ENCODE measurements at regions not wholly inside any gene's neighbourhood (a gene's known extent, or its start where the extent isn't known, plus 50 kb on each side); places are given as distances from the start of the nearest gene placed in this dataset.

DNA sequence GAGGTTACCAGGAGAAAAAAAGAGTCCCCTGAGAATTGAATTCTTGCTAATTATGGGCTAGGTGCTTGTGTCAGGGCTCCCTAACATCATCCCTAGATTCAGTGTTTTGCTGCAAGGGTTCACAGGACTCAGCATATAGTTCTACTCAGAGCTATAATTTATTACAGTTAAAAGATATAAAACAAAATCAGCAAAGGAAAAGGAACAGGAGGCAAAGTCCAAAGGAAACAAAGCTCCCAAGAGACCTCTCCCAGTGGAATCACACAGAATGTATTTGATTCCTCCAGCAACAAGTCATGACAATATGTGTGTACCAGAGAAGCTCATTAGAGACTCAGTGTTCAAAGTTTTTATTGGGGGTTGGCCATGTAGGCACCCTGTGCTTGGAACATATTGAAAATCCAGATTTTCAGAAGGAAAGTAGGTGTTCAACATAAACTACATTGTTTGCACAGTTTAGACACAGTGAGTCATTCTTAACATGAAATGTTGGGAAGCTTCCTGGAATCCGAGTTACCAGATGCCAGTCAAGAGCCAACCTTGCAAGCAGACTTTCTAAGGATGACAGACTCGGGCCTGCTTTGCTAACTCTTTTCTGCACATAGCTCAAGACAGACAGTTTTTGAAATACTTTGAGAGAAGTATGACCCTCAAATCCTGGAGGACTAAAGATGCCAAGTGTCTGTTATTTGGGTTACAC is 311.3 kb upstream of the EMCN start:
- Mint-ChIP-seq H3K36me3 (peaks cover 0 to 6% of the 10 kb centered on the region in 2 donors), H3K27ac (no peak overlapping the region), H3K9me3 (peaks cover 5 to 17% of the 10 kb centered on the region in 2 donors)
- DNase-seq (ENCODE audit: low spot score in 2 of 2), result no peak
- ATAC-seq, result no peak

DNA sequence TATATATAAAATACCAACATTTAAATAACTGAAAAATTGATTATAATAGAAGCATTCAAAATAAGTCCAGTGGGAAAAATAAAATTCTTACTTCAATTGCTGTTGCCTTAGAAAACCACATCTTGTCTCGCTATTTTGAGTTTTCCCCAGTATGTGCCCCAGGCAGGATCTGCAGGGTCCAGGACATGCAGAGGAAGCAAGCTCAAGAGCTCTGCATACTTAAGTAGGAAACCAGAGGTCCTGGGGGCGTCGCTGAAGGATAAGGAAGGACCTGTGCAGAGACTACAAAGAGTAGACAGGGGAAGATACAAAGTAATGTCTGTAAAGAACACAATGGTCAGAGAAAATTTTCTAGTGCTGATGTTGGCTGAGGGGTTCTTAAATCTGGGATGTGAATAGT is 310.5 kb upstream of the EMCN start:
- DNase-seq (ENCODE audit: low spot score in 2 of 2) (no peak), ATAC-seq (no peak)
- Mint-ChIP-seq H3K36me3 (peaks cover 0 to 6% of the 10 kb centered on the region in 2 donors), H3K9me3 (peaks cover 5 to 17% of the 10 kb centered on the region in 2 donors), H3K27ac (no peak overlapping the region)

DNA sequence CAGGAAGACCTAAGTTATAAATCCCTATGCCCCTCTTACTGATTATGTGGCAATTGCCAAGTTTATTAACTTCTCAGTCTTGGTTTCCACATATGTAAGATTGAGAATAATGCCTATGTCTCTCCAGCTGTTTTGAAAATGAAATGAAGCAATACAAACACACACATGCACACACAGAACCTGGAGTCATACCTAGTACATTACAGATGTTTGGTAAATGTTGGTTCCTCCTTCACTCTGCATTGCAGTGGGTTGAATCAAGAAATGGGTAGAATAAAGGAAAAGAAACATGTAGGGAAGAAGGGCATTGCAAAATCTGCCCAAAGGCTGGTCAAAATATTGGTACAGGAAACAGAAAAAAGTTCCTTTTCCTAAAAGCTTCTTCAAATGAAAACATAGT is 309.9 kb upstream of the EMCN start:
- Mint-ChIP-seq H3K9me3 (peaks cover 5 to 17% of the 10 kb centered on the region in 2 donors), H3K27ac (no peak overlapping the region), H3K36me3 (peaks cover 0 to 6% of the 10 kb centered on the region in 2 donors)
- ATAC-seq, result no peak
- no peak for DNase-seq (ENCODE audit: low spot score in 2 of 2)

DNA sequence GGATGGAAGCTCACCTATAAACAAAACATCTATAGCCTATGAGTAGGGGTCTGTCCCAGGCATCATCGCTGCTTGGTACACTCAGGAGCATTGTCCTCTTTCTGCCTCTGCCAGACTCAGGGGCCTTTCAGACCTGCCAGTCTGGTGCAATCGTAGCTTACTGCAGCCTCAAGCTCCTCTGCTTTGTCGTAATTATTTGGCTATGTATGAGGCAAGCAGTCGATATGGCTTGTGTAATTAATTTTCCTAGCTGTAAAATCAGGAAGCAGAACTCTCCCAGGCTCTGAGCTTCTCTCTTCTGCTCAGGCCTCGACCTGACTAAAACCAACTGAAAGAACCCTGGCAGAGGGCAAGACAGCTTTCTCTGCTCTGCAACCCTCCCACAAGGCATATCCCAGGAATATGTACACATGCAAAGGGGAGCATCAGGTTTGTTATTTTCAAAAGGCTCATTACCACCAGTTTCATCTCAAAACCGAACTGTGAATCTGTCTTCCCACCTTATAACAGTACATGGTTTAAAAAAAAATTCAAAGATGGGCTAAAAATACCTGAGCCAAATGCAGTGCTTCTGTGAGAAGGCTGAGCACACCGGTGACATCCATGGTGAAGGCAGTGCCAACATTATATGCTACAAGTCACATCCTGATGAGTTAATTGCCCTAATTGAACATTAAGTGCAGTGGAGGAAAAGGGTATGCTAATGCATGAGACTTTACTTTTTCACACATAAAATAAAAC is 309.2 kb upstream of the EMCN start:
- Mint-ChIP-seq H3K36me3 (peaks cover 0 to 6% of the 10 kb centered on the region in 2 donors), H3K27ac (no peak overlapping the region), H3K9me3 (peaks cover 5 to 17% of the 10 kb centered on the region in 2 donors)
- DNase-seq (ENCODE audit: low spot score in 2 of 2), result no peak
- ATAC-seq, result no peak

DNA sequence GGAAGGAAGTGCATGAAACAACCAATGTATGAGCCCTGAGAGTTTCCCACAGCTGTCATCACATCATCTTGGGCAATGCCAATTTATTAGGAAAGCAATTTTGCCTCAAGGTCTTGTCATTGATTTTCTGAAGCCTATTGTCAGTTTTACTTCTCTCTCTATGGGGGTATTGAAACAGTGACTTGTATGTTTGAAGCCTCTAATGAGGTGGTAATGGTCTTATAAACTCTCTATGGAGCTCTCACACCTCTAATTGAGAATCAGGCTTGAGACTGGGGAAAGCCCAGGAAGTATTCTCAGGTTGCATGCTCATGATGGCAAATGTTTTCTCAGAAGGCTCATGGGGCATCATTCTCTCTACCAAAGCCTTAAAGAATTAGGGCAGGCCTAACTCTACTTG is 308.2 kb upstream of the EMCN start:
- H3K27ac Mint-ChIP-seq, result no peak overlapping the region
- ATAC-seq, result no peak
- H3K36me3 Mint-ChIP-seq, result peaks cover 0 to 6% of the 10 kb centered on the region in 2 donors
- peaks cover 5 to 15% of the 10 kb centered on the region in 2 donors for H3K9me3 Mint-ChIP-seq
- DNase-seq (ENCODE audit: low spot score in 2 of 2), result no peak

DNA sequence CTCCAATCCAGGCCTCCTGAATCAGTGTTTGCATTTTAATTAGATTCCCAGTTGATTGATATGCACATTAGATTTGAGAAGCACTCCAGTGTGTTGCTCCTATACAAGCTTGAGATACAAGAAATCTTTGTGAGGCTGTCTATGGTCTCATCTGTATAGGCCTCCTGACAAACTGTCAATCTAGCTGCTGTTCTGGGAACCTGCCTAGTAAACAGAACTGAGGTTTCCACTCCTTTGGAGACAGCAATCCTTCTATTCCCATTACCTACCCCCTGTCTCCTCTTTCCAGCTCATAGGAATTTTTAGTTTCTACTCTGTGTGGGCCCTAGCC is 306.1 kb upstream of the EMCN start:
- peak overlapping the region in 1 of 2 donors; percentile 90 for H3K27ac Mint-ChIP-seq
- no peak for ATAC-seq
- DNase-seq (ENCODE audit: low spot score in 2 of 2), result no peak
- H3K9me3 Mint-ChIP-seq, result peaks cover 5 to 6% of the 10 kb centered on the region in 2 donors
- H3K36me3 Mint-ChIP-seq, result peaks cover 0 to 6% of the 10 kb centered on the region in 2 donors

DNA sequence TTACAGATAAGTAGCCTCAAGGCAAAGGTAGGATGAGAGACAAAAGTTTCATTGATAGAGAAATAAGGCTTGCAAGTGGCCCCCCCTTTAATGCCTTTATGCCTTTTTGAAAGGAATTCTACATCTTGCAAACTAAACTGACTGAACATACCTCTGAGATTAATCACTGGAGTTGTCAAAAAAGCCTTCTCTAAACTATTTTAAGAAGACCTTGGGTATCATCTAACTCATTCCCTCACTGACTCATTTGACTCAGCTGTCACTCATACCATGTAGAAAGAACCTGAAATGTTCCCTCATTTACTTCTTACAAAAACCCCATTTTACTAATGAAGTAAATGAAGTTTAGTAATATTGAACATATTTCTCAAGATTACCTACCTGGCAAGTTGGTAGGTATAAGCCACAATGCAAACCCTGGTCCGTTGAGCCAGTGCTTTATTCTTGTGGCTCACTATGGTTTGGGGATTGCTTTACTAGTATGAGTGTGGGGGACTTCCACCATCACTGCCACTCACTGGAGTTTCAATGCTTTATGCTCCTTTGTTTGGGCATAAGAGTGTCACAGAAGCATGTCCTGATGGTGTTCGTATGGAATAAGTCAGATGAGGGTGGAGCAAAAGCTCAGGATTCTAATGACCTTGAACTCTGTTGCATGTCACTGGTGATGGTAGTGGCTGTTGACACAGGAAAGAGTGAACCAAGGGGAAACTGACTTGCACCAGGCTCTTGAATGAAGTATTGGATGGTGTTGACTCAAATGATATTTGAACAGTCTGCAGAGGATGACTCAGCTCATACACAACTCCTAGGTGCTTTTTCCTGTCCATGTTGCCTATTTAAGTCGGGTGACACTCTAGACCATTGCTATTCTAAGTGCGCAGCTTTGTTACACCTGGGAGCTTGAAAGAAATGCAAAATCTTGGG is 305.5 kb upstream of the EMCN start:
- DNase-seq (ENCODE audit: low spot score in 2 of 2), result peak in 1 of 2 donors; percentile 46
- H3K27ac Mint-ChIP-seq, result peak overlapping the region in 1 of 2 donors; percentile 90
- peaks cover 0 to under 1% of the 10 kb centered on the region in 2 donors for H3K36me3 Mint-ChIP-seq
- peaks cover under 1% of the 10 kb centered on the region in 2 donors for H3K9me3 Mint-ChIP-seq
- ATAC-seq, result peak; percentile 83 to 90

DNA sequence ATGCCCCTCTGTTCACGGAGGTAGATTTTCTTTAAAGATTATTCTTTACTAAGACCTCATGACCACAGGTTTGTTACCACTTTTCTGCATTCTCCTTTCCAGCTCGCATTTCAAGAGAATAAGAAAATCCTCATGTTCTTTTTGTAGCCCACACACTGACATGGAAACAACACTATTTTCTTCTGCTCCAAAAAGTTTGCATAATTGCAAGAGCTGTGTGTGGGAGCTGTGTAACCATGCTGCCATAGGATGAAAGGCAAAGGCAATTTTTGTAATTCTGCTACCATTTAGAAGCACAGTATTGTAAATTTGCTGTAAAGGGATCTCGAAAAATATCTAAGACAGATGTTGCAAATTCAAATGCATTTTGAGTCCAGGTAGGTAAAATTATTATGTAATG is 302.4 kb upstream of the EMCN start:
- DNase-seq (ENCODE audit: low spot score in 2 of 2), result no peak
- no peak for ATAC-seq
- no peaks in the 10 kb centered on the region for H3K36me3 Mint-ChIP-seq
- no peak overlapping the region for H3K27ac Mint-ChIP-seq
- no peaks in the 10 kb centered on the region for H3K9me3 Mint-ChIP-seq

GRCh38 chr4:100819505-100819904 is 301.7 kb upstream of the EMCN start:
- Mint-ChIP-seq H3K27ac (no peak overlapping the region), H3K9me3 (no peaks in the 10 kb centered on the region), H3K36me3 (no peaks in the 10 kb centered on the region)
- DNase-seq (ENCODE audit: low spot score in 2 of 2) (no peak), ATAC-seq (no peak)

DNA sequence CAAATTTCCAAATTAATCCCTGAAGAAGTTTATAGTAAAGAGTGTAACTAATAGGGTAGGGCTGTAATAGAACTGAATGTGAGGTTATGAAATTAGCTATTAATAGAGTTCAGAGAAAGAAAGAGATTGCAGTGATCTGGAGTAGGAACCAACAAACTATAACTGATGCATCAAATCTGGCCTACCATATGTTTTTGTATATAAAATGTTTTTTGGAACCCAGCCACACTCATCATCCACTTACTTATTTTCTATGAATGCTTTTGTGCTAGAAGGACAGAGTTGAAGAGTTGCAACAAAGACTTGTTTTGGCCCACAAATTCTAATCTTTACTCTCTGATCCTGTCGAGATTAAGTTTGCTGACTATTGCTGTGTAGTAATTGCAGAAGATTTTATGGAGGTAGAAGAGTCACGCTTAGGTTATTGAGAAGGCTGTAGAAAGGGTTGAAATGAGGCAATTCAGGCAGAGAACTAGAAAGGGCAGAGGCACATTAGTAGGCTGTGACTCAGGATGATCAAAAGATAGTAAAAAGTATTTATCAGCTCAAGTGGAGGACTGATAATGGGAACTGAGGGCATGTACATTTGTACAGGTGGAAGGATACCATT is 298.7 kb upstream of the EMCN start:
- DNase-seq (ENCODE audit: low spot score in 2 of 2), result no peak
- H3K36me3 Mint-ChIP-seq, result no peaks in the 10 kb centered on the region
- no peaks in the 10 kb centered on the region for H3K9me3 Mint-ChIP-seq
- ATAC-seq, result no peak
- no peak overlapping the region for H3K27ac Mint-ChIP-seq

DNA sequence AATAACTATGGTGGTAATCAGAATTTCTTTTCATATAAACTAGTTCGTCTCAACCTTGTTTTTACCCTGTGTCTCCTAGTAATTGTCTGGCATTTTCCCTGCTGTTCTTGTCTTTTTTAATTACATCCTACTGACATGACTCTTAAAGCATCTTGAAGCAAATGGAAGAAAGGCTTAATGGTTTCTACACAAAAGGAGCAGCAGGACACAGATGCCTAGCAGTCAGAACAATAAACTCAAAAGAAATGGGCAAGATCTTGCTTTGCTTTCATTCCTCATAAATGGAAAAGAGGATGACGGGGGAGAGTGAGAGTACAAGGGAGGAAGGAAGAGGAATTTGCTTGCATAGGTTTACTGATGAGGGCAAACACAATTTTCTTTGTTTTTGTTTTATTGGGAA is 293.2 kb upstream of the EMCN start:
- Mint-ChIP-seq H3K36me3 (no peaks in the 10 kb centered on the region), H3K9me3 (no peaks in the 10 kb centered on the region), H3K27ac (no peak overlapping the region)
- ATAC-seq (no peak), DNase-seq (ENCODE audit: low spot score in 2 of 2) (no peak)

- no peak for DNase-seq (ENCODE audit: low spot score in 2 of 2)
- Mint-ChIP-seq H3K9me3 (no peaks in the 10 kb centered on the region), H3K36me3 (no peaks in the 10 kb centered on the region), H3K27ac (no peak overlapping the region)
- no peak for ATAC-seq
These were observed 291.7 kb upstream of the EMCN start for GRCh38 chr4:100809506-100809905.

GRCh38 chr4:100806988-100807387 is 289.2 kb upstream of the EMCN start:
- ATAC-seq, result no peak
- no peak for DNase-seq (ENCODE audit: low spot score in 2 of 2)
- Mint-ChIP-seq H3K27ac (no peak overlapping the region), H3K9me3 (no peaks in the 10 kb centered on the region), H3K36me3 (no peaks in the 10 kb centered on the region)

DNA sequence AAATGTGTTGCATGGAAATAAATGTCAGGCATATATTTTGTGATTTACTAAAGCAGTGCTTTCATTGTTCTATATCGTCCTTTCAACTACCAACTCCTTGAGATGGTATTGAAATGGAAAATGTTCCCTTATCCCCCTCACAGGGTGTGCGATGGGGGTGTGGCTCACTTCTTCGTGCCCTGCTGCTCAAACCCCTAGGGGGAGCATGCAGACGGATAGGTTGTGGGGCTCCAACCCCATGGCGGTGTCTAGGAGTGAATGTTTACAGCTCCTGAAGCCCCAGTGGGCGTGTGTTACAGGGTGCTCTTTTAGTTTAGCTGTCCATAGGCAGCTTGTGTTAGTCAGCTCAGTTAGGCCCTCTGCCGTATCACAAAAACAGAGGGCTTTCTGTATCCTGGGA is 287.7 kb upstream of the EMCN start:
- Mint-ChIP-seq H3K9me3 (no peaks in the 10 kb centered on the region), H3K36me3 (no peaks in the 10 kb centered on the region), H3K27ac (no peak overlapping the region)
- DNase-seq (ENCODE audit: low spot score in 2 of 2), result no peak
- ATAC-seq, result no peak

DNA sequence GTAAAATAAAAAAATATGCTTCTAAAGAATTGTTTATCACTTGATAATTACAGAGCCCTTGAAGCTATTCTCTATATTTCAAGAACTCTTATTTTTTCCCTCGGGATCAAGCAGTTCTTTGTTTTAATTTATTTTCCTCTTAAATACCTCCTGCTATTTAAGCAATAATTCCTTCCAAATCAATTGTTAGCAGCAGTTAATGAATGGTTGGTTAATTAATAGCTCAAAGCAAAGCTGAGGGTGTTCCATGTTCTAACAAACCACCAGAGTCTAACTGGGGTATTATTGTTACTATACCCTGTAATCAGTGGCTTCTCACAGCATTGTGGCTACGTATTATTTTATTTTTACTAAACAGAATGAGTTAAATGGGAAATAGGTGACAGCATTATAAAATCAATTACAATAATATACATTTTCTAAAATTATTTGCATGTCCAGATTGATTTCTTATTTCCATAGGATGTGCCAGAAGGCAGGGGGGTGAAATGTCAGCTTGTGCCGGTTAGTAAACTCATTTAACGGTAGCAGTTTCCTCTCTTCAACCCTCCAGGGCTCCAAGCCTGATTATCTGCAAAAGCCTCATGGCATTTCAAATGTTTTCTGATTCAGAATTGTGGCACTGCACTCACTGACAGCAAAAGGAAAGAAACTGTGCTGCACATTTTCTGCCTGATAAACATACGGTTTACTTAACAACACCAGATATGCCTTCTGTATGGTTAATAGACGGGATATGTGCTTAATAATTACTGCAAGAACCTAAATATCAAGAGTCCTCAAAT is 286.9 kb upstream of the EMCN start:
- no peak overlapping the region for H3K27ac Mint-ChIP-seq
- H3K36me3 Mint-ChIP-seq, result no peaks in the 10 kb centered on the region
- ATAC-seq, result no peak
- no peak for DNase-seq (ENCODE audit: low spot score in 2 of 2)
- no peaks in the 10 kb centered on the region for H3K9me3 Mint-ChIP-seq

DNA sequence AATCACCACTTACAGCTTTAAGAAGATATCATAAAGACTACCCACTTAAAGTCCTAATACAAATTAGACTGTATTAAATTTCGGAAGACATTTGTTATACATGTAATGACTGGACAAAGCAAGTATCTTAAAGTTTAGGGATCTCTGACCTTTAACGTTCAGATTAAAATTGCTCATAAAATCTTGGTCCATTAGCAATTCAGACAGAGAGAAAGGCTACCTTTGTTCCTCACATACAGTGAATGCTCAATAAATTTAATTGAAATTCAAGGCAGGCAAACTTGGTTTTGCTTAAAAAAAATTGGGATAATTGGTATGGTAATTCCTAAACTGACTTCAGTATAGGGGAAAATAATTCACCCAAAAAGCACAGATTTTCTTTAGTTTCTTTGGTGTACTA is 285.9 kb upstream of the EMCN start:
- DNase-seq (ENCODE audit: low spot score in 2 of 2), result no peak
- ATAC-seq, result no peak
- Mint-ChIP-seq H3K27ac (no peak overlapping the region), H3K9me3 (no peaks in the 10 kb centered on the region), H3K36me3 (no peaks in the 10 kb centered on the region)
